GM12872 (cell line): ENCODE measurements at regions not wholly inside any gene's neighbourhood (a gene's known extent, or its start where the extent isn't known, plus 50 kb on each side); places are given as distances from the start of the nearest gene placed in this dataset.

Source experiments
- TF ChIP-seq, protein P1 (sequence below): IDR thresholded peaks from 3 replicates; pipeline ENCODE4 v1.5.1; 2011; ENCODE audit warnings: low read depth, mild to moderate bottlenecking, low read length, moderate library complexity; ENCODE audit not compliant: insufficient read depth

DNA sequence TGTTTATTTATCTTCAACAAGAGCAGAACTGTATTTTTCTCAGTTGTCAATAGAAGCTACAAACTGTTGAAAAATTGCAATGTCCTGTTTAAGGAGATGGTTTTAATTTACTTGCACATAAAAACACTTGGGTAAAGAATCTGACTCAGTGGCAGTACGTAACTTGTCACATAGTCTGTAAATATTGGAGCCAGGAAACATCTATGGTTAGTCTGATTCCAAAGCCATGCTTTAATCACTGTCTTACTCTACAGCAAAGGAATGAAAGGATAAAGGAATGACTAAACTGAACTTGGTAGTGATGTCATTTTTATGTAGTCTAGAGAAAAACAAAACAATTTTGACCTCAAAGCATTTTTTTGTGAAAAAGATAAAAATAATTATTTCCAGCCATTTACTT lies 537.2 kb downstream of the STIM2 start:
- TF ChIP-seq, protein P1, sequence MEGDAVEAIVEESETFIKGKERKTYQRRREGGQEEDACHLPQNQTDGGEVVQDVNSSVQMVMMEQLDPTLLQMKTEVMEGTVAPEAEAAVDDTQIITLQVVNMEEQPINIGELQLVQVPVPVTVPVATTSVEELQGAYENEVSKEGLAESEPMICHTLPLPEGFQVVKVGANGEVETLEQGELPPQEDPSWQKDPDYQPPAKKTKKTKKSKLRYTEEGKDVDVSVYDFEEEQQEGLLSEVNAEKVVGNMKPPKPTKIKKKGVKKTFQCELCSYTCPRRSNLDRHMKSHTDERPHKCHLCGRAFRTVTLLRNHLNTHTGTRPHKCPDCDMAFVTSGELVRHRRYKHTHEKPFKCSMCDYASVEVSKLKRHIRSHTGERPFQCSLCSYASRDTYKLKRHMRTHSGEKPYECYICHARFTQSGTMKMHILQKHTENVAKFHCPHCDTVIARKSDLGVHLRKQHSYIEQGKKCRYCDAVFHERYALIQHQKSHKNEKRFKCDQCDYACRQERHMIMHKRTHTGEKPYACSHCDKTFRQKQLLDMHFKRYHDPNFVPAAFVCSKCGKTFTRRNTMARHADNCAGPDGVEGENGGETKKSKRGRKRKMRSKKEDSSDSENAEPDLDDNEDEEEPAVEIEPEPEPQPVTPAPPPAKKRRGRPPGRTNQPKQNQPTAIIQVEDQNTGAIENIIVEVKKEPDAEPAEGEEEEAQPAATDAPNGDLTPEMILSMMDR = no peak

DNA sequence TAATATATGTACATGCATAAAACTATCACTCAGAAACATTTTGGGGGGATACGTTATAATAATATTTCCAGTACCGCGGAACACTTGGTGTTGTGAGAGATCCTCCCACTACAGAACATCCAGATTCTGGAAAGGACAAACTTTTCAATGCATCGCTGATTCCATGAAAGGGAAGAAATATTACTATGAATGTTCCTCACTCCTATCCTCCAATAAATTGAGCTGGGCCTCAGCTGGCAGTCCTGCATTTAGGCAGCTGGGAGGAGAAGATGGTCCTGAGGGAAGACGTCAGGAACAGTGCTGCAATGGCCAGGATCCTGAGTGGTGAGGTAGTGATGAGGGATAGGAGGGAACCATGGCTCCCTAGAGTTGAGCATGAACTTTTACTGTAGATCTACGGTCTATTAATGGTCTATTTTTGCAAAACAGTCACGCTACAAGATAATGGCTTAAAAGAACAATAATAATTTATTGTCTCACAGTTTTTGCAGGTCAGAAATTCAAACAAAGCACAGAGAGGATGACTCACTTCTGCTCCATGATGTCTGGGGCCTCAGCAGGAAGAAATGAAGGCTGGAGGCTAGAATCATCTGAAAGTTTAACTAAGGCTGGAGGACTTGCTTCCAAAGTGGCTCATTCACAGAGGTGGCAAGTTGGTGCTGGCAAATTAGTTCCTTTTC lies 538.1 kb downstream of the STIM2 start:
- TF ChIP-seq, protein P1 = no peak

DNA sequence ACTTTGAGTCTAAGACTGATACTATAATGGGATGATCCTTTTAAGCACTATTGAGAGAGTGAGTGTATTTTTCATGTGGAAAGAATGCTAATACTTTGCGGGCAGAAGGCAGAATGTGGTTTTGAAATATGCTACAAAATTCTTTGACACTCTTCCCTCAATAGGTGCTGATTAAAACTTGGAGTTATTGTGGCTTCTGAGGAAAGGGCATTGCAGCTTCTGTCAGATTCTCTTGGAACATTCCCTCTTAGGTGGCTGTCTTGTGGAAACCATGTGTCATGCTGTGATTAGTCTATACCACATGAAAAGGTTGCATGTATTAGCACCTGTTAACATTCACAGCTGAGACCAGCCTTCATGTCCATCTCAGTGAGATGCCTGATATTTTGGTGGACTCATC lies 547.0 kb downstream of the STIM2 start:
- TF ChIP-seq, protein P1 = no peak

- TF ChIP-seq, protein P1 = no peak
Measured at GRCh38 chr4:27412613-27413012, 552.0 kb downstream of the STIM2 start.

- TF ChIP-seq, protein P1 = no peak
Measured at GRCh38 chr4:27414887-27415731, 554.5 kb downstream of the STIM2 start.

DNA sequence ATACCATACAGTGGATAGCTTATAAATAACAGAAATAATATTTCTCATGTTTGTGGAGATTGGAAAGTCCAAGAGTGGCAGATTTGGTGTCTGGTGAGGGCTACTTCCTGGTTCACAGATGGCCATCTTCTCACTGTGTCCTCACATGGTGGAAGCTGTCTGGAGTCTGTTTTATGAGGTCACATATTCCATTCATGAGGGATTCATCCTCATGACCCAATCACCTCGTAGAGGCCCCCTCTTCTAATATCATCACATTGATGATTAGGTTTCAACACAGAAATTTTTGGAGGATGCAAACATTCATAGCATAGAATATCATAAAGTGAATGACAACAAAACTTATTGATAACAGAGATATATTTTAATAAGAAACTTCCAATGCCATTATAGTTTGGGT lies 568.0 kb downstream of the STIM2 start:
- TF ChIP-seq, protein P1 = no peak

DNA sequence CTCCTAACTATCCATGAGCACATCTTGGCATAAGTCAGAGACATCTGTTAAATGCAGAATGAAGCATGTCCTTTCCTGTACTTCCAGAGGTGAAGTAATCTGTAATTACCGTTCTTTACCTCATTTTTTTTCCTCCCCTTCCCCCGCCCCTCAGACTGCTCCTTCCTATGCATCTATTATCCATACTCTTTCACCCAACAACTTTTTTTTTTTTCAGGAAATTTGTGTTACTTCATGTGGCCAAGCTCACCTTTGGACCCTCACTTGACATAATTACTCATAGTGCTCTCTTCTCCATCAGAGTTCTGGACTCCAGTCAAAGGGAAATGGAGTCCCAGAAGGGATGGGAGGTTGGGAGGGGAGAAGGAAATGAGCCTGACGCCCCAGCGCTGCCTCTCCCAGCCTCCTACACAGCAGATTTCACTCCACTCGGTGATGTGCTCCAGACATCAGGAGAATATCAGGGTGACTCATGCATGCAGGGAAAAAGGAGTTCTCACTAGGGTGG lies 568.8 kb downstream of the STIM2 start:
- TF ChIP-seq, protein P1 = no peak
